HEK293T (cell line): ENCODE measurements at regions not wholly inside any gene's neighbourhood (a gene's known extent, or its start where the extent isn't known, plus 50 kb on each side); places are given as distances from the start of the nearest gene placed in this dataset.

Source experiments
- ARNT ChIP-seq: fragments of 450-650 bp; IDR thresholded peaks from 2 replicates; pipeline ENCODE4 v1.6.1; 2017; ENCODE audit warnings: mild to moderate bottlenecking
- ELF4 ChIP-seq: fragments of 450-650 bp; IDR thresholded peaks from 2 replicates; pipeline ENCODE4 v1.6.1; 2017; ENCODE audit warnings: antibody characterized with exemption
- FOXA1 ChIP-seq: fragments of 450-650 bp; IDR thresholded peaks from 2 replicates; pipeline ENCODE4 v1.6.1; 2016; ENCODE audit warnings: mild to moderate bottlenecking
- L3MBTL2 ChIP-seq: fragments of 450-650 bp; conservative IDR thresholded peaks from 2 replicates; pipeline ENCODE4 v1.6.1; 2016; ENCODE audit warnings: mild to moderate bottlenecking
- SP1 ChIP-seq: fragments of 450-650 bp; IDR thresholded peaks from 2 replicates; pipeline ENCODE4 v1.6.1; 2017
- SUZ12 ChIP-seq: fragments of 450-650 bp; IDR thresholded peaks from 2 replicates; pipeline ENCODE4 v1.6.1; 2016; ENCODE audit warnings: mild to moderate bottlenecking
- TARDBP ChIP-seq: fragments of 450-650 bp; IDR thresholded peaks from 2 replicates; pipeline ENCODE4 v1.6.1; 2016
- ZNF384 ChIP-seq: fragments of 450-650 bp; IDR thresholded peaks from 2 replicates; pipeline ENCODE4 v1.6.1; 2016

- no peak for TF ChIP-seq SUZ12
- no peak for TF ChIP-seq FOXA1
- no peak for TF ChIP-seq TARDBP
- no peak for TF ChIP-seq ARNT
- TF ChIP-seq SP1, result no peak
- no peak for TF ChIP-seq L3MBTL2
- no peak for TF ChIP-seq ZNF384
- TF ChIP-seq ELF4, result no peak
Measured at GRCh38 chr4:22063613-22064012, 115.0 kb upstream of the KCNIP4 start.
